HepG2 (cell line): ENCODE measurements at regions not wholly inside any gene's neighbourhood (a gene's known extent, or its start where the extent isn't known, plus 50 kb on each side); places are given as distances from the start of the nearest gene placed in this dataset.

ENCODE experiments used
- ATAC-seq: fragments of 200-7000 bp; cut with Tn5 transposase; 3 replicates; pipeline ENCODE4 v1.9.1; 2020; ENCODE audit warnings: mild to moderate bottlenecking, moderate library complexity
- BruUV-seq: library from RNA; stranded (reverse); fragments of 400-500 nt; replicated peaks from 2 replicates; lab custom pipeline; 2021; lab: Mats Ljungman, UMichigan
- CTCF ChIA-PET: fragments of 300-600 bp; formaldehyde crosslinking; extraction: SDS; loops from one replicate; lab custom pipeline; 2021; ENCODE audit warnings: low total read pairs, inconsistent platforms, low intra/inter-chr PET ratio; lab: Yijun Ruan, JAX
- POLR2A ChIA-PET: fragments of 350-600 bp; sonication (Branson Sonifier 250); formaldehyde crosslinking; loops from one replicate; lab custom pipeline; 2020; ENCODE audit warnings: antibody characterized with exemption, inconsistent platforms; lab: Yijun Ruan, JAX
- DNase-seq: peaks from one replicate; pipeline ENCODE4 v3.0.0-alpha.2; 2015; ENCODE audit warnings: low spot score
- FAIRE-seq: peaks from 3 replicates; lab custom pipeline; 2011; peaks lifted over from hg19 to GRCh38; lab: Jason Lieb, UNC
- H2AFZ ChIP-seq: one replicate; pipeline ENCODE4 v1.6.1; 2011; ENCODE audit warnings: low read length, inconsistent platforms
- H3K27ac ChIP-seq: fragments of 300-600 bp; 3 replicates; pipeline ENCODE4 v1.8.0; 2011; ENCODE audit warnings: mixed run types, mild to moderate bottlenecking, mixed read lengths, low read length, inconsistent platforms; ENCODE audit not compliant: insufficient read depth; ENCODE audit errors: extremely low read length
- H3K27me3 ChIP-seq, 2 experiments: fragments of 200-600 bp in 1 of 2; 2 replicates in 1 of 2; 3 replicates in 1 of 2; pipeline versions ENCODE4 v1.6.0 to v1.8.0; 2011; ENCODE audit warnings: low read length in 2 of 2, mild to moderate bottlenecking in 2 of 2, moderate library complexity in 2 of 2, inconsistent platforms in 1 of 2; ENCODE audit not compliant: insufficient read depth in 2 of 2, control insufficient read depth in 1 of 2
- H3K36me3 ChIP-seq, 2 experiments: fragments of 200-600 bp in 1 of 2; replicated peaks in 1 of 2; 2 replicates in 1 of 2; 3 replicates in 1 of 2; pipeline versions ENCODE4 v1.5.1 to v1.8.0; 2011; ENCODE audit warnings: low read length in 2 of 2, inconsistent platforms in 1 of 2; ENCODE audit not compliant: insufficient read depth in 2 of 2, control insufficient read depth in 1 of 2
- H3K4me1 ChIP-seq: 2 replicates; pipeline ENCODE4 v1.5.1; 2012; ENCODE audit warnings: low read length, inconsistent platforms; ENCODE audit not compliant: insufficient read depth
- H3K4me2 ChIP-seq: 2 replicates; pipeline ENCODE4 v1.6.0; 2011; ENCODE audit warnings: low read depth, low read length, inconsistent platforms
- H3K4me3 ChIP-seq, 3 experiments: fragments of 200-600 bp in 1 of 3; sonication (generic), shearing (Covaris generic) in 1 of 3; replicated peaks in 1 of 3; 2 replicates each; pipeline ENCODE4 v1.5.1; 2011 to 2016; ENCODE audit warnings: low read length in 3 of 3, inconsistent platforms in 2 of 3, low read depth in 2 of 3, mild to moderate bottlenecking in 2 of 3, control low read depth in 1 of 3, mixed read lengths in 1 of 3; ENCODE audit not compliant: insufficient read depth in 1 of 3
- H3K79me2 ChIP-seq: one replicate; pipeline ENCODE4 v1.6.1; 2011; ENCODE audit warnings: low read length, inconsistent platforms; ENCODE audit not compliant: insufficient read depth
- H3K9ac ChIP-seq: 2 replicates; pipeline ENCODE4 v1.6.0; 2011; ENCODE audit warnings: mild to moderate bottlenecking, low read depth, low read length, inconsistent platforms; ENCODE audit not compliant: insufficient read depth
- H3K9me3 ChIP-seq: 2 replicates; pipeline ENCODE4 v1.5.1; 2012; ENCODE audit warnings: mild to moderate bottlenecking, low read length
- H4K20me1 ChIP-seq: 2 replicates; pipeline ENCODE4 v1.6.0; 2011; ENCODE audit warnings: inconsistent platforms, mild to moderate bottlenecking, low read length, moderate library complexity; ENCODE audit not compliant: insufficient read depth
- ADNP ChIP-seq: sonication (generic); formaldehyde crosslinking; IDR thresholded peaks from 2 replicates; pipeline ENCODE4 v1.4.0; 2020; ENCODE audit warnings: missing genetic modification reagents
- HNRNPL ChIP-seq: fragments of 200-400 bp; formaldehyde crosslinking; IDR thresholded peaks from 2 replicates; pipeline ENCODE4 v1.6.1; 2017; ENCODE audit warnings: mild to moderate bottlenecking, low read depth, low read length
- RARA ChIP-seq: IDR thresholded peaks from 2 replicates; pipeline ENCODE4 v1.6.1; 2016; ENCODE audit warnings: missing genetic modification reagents, missing compliant biosample characterization
- REL ChIP-seq: sonication (generic); formaldehyde crosslinking; conservative IDR thresholded peaks from 2 replicates; pipeline ENCODE4 v1.8.0; 2022; ENCODE audit warnings: mild to moderate bottlenecking, missing genetic modification reagents, moderate library complexity
- RFXAP ChIP-seq: sonication (generic); formaldehyde crosslinking; IDR thresholded peaks from 2 replicates; pipeline ENCODE4 v1.4.0; 2020; ENCODE audit warnings: missing genetic modification reagents, borderline replicate concordance
- ZBTB20 ChIP-seq: sonication (generic); formaldehyde crosslinking; IDR thresholded peaks from 2 replicates; pipeline ENCODE4 v1.8.1; 2023; ENCODE audit warnings: missing genetic modification reagents, low read depth, mild to moderate bottlenecking, borderline replicate concordance
- ZFP1 ChIP-seq: IDR thresholded peaks from 2 replicates; pipeline ENCODE4 v1.6.1; 2016
- ZFP36L2 ChIP-seq: sonication (generic); formaldehyde crosslinking; IDR thresholded peaks from 2 replicates; pipeline ENCODE4 v1.4.0; 2020; ENCODE audit warnings: missing genetic modification reagents
- ZNF556 ChIP-seq: sonication (generic); formaldehyde crosslinking; IDR thresholded peaks from 2 replicates; pipeline ENCODE4 v1.4.0; 2020; ENCODE audit warnings: mild to moderate bottlenecking, missing genetic modification reagents, borderline replicate concordance
- ZNF557 ChIP-seq: sonication (generic); formaldehyde crosslinking; IDR thresholded peaks from 2 replicates; pipeline ENCODE4 v1.4.0; 2020; ENCODE audit warnings: missing genetic modification reagents
- ZNF567 ChIP-seq: sonication (generic); formaldehyde crosslinking; IDR thresholded peaks from 2 replicates; pipeline ENCODE4 v1.8.1; 2023; ENCODE audit warnings: mild to moderate bottlenecking, missing genetic modification reagents, borderline replicate concordance
- ZNF749 ChIP-seq: sonication (generic); formaldehyde crosslinking; IDR thresholded peaks from 2 replicates; pipeline ENCODE4 v1.8.0; 2022; ENCODE audit warnings: mild to moderate bottlenecking, missing genetic modification reagents, moderate library complexity, borderline replicate concordance
- WGBS: methylation state at CpG from one replicate; pipeline ENCODE4 v1.1.6; 2017; ENCODE audit warnings: low lambda C conversion rate; 5-methylcytosine and 5-hydroxymethylcytosine counted together
- in situ Hi-C: cut with HindIII; loops from 2 replicates; pipeline ENCODE4 v1.10.0; 2017; ENCODE audit warnings: low pct_unique_long_range_greater_than_20kb; ENCODE audit not compliant: extremely low pct_ligation_motif_present
- intact Hi-C: fragments of 100-400 bp; cut with micrococcal nuclease; formaldehyde crosslinking; loops from one replicate; pipeline ENCODE4 v1.10.0; 2022; ENCODE audit not compliant: unreplicated experiment
- TF ChIP-seq, protein P1 (sequence below), 2 experiments: sonication (generic) in 1 of 2; formaldehyde crosslinking in 1 of 2; IDR thresholded peaks; 2 replicates each; pipeline versions ENCODE4 v1.4.0 to v1.6.1; 2016 to 2020; ENCODE audit warnings: borderline replicate concordance in 1 of 2, low read depth in 1 of 2, mild to moderate bottlenecking in 1 of 2, missing genetic modification reagents in 1 of 2
- TF ChIP-seq, protein P2 (sequence below): sonication (generic); formaldehyde crosslinking; conservative IDR thresholded peaks from 2 replicates; pipeline ENCODE4 v1.4.0; 2020; ENCODE audit warnings: missing genetic modification reagents
- TF ChIP-seq, protein P3 (sequence below): sonication (generic); formaldehyde crosslinking; conservative IDR thresholded peaks from 2 replicates; pipeline ENCODE4 v1.4.0; 2020; ENCODE audit warnings: missing genetic modification reagents
- TF ChIP-seq, protein P4 (sequence below): sonication (generic); formaldehyde crosslinking; IDR thresholded peaks from 2 replicates; pipeline ENCODE4 v1.4.0; 2020; ENCODE audit warnings: mild to moderate bottlenecking, missing genetic modification reagents

DNA sequence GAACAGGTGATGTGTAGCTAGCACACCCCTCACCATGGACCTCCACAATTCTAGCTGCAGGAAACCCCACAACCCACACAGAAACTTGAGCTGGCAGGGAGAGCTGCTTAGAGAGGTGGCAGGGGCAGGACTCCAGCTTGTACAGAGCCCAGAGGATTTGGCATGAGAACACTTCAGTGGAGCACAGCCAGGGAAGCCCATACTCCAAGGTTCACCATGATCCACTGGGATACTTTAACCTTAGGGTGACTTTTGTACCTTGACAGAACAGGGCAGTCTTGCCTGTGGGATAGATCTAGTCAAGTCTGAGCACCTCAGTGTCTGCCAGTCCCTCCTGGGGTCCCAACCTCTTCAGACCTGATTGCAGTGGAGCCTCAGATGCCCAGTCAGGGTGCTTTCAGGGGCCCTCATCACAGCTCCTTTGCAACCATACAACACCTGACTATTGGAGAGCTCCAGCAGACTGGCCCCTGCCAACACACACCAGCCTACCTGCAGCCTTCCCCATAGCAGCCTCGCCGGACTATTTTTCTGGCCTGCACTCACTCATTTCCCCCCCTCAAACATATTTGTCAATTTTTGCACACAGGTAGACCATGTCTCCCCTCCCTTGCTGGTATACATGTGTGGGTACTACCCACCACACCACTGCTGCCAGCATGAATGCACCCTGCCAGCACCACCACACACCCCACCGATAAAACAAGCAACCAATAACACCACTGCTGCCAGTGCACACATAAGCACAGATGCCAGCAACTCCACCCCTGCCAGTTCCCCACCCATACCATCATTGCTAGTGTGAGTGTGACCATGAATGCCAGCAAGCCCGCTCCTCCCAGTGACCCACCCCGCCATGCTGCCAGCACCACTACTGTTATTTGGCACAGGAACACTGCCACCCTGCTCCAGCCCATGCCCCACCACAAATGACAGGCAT lies 56.0 kb upstream of the CDX4 start:
- in situ Hi-C loops = no loop called here

More for the DNA sequence above, 56.0 kb upstream of the CDX4 start:
- Histone ChIP-seq H3K27ac (no peak overlapping the region), H2AFZ (no peak overlapping the region), H3K4me3 (no peak overlapping the region), H3K79me2 (no peaks in the 10 kb centered on the region), H4K20me1 (no peaks in the 10 kb centered on the region), H3K27me3 (no peaks in the 10 kb centered on the region), H3K36me3 (no peaks in the 10 kb centered on the region), H3K9ac (no peak overlapping the region), H3K4me1 (no peaks in the 10 kb centered on the region), H3K4me2 (no peak overlapping the region), H3K9me3 (no peaks in the 10 kb centered on the region)
- ChIA-PET CTCF (no interaction called here), POLR2A (no interaction called here)
- TF ChIP-seq ADNP (CRISPR knock-in tag) (no peak), ZNF567 (CRISPR knock-in tag) (no peak), ZNF749 (CRISPR knock-in tag) (no peak), ZNF556 (CRISPR knock-in tag) (no peak), ZFP1 (CRISPR knock-in tag) (no peak), RARA (CRISPR knock-in tag) (no peak), HNRNPL (no peak), ZBTB20 (CRISPR knock-in tag) (no peak), REL (CRISPR knock-in tag) (no peak), ZFP36L2 (no peak), RFXAP (CRISPR knock-in tag) (no peak), ZNF557 (CRISPR knock-in tag) (no peak)
- TF ChIP-seq, protein P1, sequence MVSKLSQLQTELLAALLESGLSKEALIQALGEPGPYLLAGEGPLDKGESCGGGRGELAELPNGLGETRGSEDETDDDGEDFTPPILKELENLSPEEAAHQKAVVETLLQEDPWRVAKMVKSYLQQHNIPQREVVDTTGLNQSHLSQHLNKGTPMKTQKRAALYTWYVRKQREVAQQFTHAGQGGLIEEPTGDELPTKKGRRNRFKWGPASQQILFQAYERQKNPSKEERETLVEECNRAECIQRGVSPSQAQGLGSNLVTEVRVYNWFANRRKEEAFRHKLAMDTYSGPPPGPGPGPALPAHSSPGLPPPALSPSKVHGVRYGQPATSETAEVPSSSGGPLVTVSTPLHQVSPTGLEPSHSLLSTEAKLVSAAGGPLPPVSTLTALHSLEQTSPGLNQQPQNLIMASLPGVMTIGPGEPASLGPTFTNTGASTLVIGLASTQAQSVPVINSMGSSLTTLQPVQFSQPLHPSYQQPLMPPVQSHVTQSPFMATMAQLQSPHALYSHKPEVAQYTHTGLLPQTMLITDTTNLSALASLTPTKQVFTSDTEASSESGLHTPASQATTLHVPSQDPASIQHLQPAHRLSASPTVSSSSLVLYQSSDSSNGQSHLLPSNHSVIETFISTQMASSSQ (IDR thresholded peaks at IDR 0.05; ENCODE audit: low read depth) = no peak
- TF ChIP-seq, protein P1 (CRISPR knock-in tag; IDR thresholded peaks at IDR 0.05; ENCODE audit: borderline replicate concordance) = no peak
- TF ChIP-seq, protein P2, sequence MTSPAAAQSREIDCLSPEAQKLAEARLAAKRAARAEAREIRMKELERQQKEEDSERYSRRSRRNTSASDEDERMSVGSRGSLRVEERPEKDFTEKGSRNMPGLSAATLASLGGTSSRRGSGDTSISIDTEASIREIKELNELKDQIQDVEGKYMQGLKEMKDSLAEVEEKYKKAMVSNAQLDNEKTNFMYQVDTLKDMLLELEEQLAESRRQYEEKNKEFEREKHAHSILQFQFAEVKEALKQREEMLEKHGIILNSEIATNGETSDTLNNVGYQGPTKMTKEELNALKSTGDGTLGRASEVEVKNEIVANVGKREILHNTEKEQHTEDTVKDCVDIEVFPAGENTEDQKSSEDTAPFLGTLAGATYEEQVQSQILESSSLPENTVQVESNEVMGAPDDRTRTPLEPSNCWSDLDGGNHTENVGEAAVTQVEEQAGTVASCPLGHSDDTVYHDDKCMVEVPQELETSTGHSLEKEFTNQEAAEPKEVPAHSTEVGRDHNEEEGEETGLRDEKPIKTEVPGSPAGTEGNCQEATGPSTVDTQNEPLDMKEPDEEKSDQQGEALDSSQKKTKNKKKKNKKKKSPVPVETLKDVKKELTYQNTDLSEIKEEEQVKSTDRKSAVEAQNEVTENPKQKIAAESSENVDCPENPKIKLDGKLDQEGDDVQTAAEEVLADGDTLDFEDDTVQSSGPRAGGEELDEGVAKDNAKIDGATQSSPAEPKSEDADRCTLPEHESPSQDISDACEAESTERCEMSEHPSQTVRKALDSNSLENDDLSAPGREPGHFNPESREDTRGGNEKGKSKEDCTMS (CRISPR knock-in tag) = no peak
- TF ChIP-seq, protein P3, sequence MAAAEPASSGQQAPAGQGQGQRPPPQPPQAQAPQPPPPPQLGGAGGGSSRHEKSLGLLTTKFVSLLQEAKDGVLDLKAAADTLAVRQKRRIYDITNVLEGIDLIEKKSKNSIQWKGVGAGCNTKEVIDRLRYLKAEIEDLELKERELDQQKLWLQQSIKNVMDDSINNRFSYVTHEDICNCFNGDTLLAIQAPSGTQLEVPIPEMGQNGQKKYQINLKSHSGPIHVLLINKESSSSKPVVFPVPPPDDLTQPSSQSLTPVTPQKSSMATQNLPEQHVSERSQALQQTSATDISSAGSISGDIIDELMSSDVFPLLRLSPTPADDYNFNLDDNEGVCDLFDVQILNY (CRISPR knock-in tag) = no peak
- TF ChIP-seq, protein P4, sequence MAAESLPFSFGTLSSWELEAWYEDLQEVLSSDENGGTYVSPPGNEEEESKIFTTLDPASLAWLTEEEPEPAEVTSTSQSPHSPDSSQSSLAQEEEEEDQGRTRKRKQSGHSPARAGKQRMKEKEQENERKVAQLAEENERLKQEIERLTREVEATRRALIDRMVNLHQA (CRISPR knock-in tag) = no peak
- intact Hi-C loops = no loop called here
- FAIRE-seq (no peak), DNase-seq (no peak), ATAC-seq (no peak)
- no TSS peak for BruUV-seq
- WGBS = 72% methylated on average over 3 of the region's 5 CpGs
